ENCODE measurements at regions not wholly inside any gene's neighbourhood (a gene's known extent, or its start where the extent isn't known, plus 50 kb on each side); places are given as distances from the start of the nearest gene placed in this dataset.

DNA sequence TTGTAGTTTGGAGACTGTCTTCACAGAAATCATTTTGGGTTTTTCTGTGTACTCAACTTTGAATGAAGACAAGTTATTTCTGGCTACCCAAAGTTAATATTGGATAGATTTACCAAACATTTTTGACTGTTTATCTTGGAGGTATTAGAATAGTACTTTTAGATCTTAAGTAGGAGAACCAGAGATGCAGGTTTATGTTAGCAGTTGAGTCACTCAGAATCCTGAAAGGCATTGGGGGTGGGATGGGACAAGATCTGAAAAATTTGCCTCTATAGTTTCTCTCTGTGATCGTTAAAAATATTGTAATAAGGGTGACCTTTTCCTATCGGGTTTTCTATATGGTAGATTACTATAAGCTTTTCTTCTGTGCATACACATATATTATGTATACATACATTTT, 112.3 kb downstream of the TTC6 start:
- TF ChIP-seq KLF7 (tag by site-specific recombination; IDR thresholded peaks at IDR 0.05; ENCODE audit: borderline replicate concordance) (no peak), ZNF24 (tag by site-specific recombination; IDR thresholded peaks at IDR 0.05) (no peak), ZNF629 (tag by site-specific recombination; IDR thresholded peaks at IDR 0.05) (no peak), ZNF16 (tag by site-specific recombination; IDR thresholded peaks at IDR 0.05; ENCODE audit: low read depth) (no peak), ZNF76 (tag by site-specific recombination; IDR thresholded peaks at IDR 0.05; ENCODE audit: borderline replicate concordance, low read depth) (no peak), ZNF274 (IDR thresholded peaks at IDR 0.05; ENCODE audit: low read length) (no peak), ZNF274 (tag by site-specific recombination; IDR thresholded peaks at IDR 0.05; ENCODE audit: borderline replicate concordance) (no peak), ZNF510 (tag by site-specific recombination; IDR thresholded peaks at IDR 0.05; ENCODE audit: insufficient replicate concordance) (no peak), GLIS2 (tag by site-specific recombination; IDR thresholded peaks at IDR 0.05) (no peak)
- TF ChIP-seq, protein P1, sequence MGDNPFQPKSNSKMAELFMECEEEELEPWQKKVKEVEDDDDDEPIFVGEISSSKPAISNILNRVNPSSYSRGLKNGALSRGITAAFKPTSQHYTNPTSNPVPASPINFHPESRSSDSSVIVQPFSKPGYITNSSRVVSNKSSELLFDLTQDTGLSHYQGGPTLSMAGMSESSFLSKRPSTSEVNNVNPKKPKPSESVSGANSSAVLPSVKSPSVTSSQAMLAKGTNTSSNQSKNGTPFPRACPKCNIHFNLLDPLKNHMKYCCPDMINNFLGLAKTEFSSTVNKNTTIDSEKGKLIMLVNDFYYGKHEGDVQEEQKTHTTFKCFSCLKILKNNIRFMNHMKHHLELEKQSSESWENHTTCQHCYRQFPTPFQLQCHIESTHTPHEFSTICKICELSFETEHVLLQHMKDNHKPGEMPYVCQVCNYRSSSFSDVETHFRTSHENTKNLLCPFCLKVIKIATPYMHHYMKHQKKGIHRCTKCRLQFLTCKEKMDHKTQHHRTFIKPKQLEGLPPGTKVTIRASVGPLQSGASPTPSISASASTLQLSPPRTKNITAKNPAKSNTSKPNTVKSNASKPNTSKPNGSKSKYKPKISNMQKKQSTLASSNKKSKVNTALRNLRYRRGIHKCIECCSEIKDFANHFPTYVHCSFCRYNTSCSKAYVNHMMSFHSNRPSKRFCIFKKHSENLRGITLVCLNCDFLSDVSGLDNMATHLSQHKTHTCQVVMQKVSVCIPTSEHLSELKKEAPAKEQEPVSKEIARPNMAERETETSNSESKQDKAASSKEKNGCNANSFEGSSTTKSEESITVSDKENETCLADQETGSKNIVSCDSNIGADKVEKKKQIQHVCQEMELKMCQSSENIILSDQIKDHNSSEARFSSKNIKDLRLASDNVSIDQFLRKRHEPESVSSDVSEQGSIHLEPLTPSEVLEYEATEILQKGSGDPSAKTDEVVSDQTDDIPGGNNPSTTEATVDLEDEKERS (tag by site-specific recombination; IDR thresholded peaks at IDR 0.05): no peak
- TF ChIP-seq, protein P2, sequence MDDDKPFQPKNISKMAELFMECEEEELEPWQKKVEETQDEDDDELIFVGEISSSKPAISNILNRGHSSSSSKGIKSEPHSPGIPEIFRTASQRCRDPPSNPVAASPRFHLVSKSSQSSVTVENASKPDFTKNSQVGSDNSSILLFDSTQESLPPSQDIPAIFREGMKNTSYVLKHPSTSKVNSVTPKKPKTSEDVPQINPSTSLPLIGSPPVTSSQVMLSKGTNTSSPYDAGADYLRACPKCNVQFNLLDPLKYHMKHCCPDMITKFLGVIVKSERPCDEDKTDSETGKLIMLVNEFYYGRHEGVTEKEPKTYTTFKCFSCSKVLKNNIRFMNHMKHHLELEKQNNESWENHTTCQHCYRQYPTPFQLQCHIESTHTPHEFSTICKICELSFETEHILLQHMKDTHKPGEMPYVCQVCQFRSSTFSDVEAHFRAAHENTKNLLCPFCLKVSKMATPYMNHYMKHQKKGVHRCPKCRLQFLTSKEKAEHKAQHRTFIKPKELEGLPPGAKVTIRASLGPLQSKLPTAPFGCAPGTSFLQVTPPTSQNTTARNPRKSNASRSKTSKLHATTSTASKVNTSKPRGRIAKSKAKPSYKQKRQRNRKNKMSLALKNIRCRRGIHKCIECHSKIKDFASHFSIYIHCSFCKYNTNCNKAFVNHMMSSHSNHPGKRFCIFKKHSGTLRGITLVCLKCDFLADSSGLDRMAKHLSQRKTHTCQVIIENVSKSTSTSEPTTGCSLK (tag by site-specific recombination; IDR thresholded peaks at IDR 0.05): no peak
- Histone ChIP-seq H3K4me3 (ENCODE audit: low read depth, low read length) (no peak overlapping the region), H3K9me3 (ENCODE audit: control insufficient read depth, insufficient read depth, low read depth, low read length) (no peaks in the 10 kb centered on the region), H3K4me1 (ENCODE audit: control insufficient read depth, insufficient read depth, low read length) (no peaks in the 10 kb centered on the region), H3K27ac (ENCODE audit: extremely low read depth, low read depth, low read length) (no peak overlapping the region), H3K36me3 (ENCODE audit: control insufficient read depth in 2 of 2, insufficient read depth in 1 of 2, low read length in 2 of 2) (no peaks in the 10 kb centered on the region)
- CTCF ChIA-PET: interaction anchor here (0.7 to 5.2 kb wide), 4 partner anchors 68 to 475 kb away, joined by 3 to 46 read pairs (median 3); no protein-coding TSS in a partner anchor
- POLR2A ChIA-PET: no interaction called here

DNA sequence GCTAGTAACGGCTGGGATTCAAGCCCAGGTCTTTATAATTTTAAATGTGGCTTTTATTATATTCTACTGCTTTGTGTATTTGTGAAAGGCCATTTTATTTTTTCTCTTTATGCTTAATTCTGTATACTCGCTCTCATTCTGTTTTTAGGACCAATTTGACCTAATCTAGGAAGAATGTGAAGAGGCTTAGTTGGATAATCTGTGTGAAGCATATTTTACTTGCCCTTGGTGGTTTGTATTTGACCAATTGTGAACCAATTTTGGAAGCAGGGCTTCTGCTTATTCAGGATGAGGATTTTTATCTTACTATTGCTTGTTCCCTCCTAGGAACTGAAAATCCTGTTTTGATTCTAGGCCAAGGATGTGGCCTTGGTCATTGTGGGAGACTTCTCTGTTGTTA, 113.1 kb downstream of the TTC6 start:
- no peak overlapping the region for H3K27ac ChIP-seq (ENCODE audit: extremely low read depth, low read depth, low read length)
- no peaks in the 10 kb centered on the region for H3K36me3 ChIP-seq (ENCODE audit: control insufficient read depth in 2 of 2, insufficient read depth in 1 of 2, low read length in 2 of 2)
- TF ChIP-seq HOXA7 (CRISPR knock-in tag; IDR thresholded peaks at IDR 0.05; ENCODE audit: borderline replicate concordance) (no peak), ZNF514 (tag by site-specific recombination; IDR thresholded peaks at IDR 0.05) (no peak), ZFP41 (tag by site-specific recombination; IDR thresholded peaks at IDR 0.05; ENCODE audit: borderline replicate concordance) (no peak), SCRT1 (tag by site-specific recombination; IDR thresholded peaks at IDR 0.05; ENCODE audit: borderline replicate concordance) (no peak), ZNF155 (tag by site-specific recombination; IDR thresholded peaks at IDR 0.05) (no peak)
- TF ChIP-seq, protein P3, sequence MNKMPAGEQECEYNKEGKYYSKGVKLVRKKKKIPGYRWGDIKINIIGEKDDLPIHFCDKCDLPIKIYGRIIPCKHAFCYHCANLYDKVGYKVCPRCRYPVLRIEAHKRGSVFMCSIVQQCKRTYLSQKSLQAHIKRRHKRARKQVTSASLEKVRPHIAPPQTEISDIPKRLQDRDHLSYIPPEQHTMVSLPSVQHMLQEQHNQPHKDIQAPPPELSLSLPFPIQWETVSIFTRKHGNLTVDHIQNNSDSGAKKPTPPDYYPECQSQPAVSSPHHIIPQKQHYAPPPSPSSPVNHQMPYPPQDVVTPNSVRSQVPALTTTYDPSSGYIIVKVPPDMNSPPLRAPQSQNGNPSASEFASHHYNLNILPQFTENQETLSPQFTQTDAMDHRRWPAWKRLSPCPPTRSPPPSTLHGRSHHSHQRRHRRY (tag by site-specific recombination; IDR thresholded peaks at IDR 0.05): no peak
- ChIA-PET POLR2A (no interaction called here), CTCF (interaction anchor here (0.6 to 5.2 kb wide), 5 partner anchors 69 to 476 kb away, joined by 3 to 46 read pairs (median 3); no protein-coding TSS in a partner anchor)
- H3K4me3 ChIP-seq (ENCODE audit: low read depth, low read length): no peak overlapping the region
- no peaks in the 10 kb centered on the region for H3K9me3 ChIP-seq (ENCODE audit: control insufficient read depth, insufficient read depth, low read depth, low read length)
- H3K4me1 ChIP-seq (ENCODE audit: control insufficient read depth, insufficient read depth, low read length): no peaks in the 10 kb centered on the region
